ENCODE measurements at regions not wholly inside any gene's neighbourhood (a gene's known extent, or its start where the extent isn't known, plus 50 kb on each side); places are given as distances from the start of the nearest gene placed in this dataset.

DNA sequence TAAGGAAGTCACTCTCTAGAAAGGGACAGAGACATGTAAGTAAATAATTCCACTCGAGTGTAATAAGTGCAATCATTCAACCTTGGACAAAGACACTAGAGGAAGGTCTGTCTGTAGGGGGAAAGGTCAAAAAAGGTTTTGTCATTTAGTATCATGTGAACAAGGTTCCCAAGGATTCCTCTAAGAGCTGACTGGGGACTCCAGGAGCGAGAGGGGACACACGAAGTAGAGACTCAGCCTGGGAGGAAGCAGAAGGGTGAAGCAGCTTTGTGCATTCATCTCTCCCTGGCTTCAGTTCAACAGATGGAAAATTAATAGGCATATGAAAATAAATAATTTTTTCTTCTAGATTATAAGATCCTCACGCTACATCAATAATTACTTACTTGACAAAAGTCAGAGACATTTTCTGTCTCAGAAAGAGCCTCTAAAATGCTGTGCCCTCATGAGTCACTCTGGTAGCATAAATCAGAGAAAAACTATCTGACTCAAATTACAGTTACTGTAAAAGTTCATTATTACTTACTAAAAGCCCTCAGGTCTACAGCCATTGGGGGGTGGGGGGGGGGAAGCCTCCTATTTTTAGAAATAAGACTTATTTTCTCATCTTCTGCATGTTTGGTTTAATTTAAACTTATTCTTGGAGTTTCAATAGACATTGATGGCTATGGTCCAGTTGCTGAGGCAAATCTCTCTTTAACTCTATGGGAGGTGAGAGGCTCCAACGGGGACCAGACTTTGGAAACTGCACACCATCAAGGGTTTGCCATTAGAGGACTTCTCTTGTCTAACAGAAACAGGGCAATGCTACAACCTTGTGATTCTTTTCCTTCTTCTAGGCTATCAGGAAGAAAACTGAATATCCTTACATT, 275.1 kb upstream of the KLF14 start:
- CTCF ChIA-PET = interaction anchor here (0.7 to 4.0 kb wide), 6 partner anchors 27 to 134 kb away, joined by 3 to 68 read pairs (median 6); no protein-coding TSS in a partner anchor
- TF ChIP-seq, protein P1, sequence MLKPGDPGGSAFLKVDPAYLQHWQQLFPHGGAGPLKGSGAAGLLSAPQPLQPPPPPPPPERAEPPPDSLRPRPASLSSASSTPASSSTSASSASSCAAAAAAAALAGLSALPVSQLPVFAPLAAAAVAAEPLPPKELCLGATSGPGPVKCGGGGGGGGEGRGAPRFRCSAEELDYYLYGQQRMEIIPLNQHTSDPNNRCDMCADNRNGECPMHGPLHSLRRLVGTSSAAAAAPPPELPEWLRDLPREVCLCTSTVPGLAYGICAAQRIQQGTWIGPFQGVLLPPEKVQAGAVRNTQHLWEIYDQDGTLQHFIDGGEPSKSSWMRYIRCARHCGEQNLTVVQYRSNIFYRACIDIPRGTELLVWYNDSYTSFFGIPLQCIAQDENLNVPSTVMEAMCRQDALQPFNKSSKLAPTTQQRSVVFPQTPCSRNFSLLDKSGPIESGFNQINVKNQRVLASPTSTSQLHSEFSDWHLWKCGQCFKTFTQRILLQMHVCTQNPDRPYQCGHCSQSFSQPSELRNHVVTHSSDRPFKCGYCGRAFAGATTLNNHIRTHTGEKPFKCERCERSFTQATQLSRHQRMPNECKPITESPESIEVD (tag by site-specific recombination; IDR thresholded peaks at IDR 0.05) = peak; percentile 85
- no peak for TF ChIP-seq ZNF175 (tag by site-specific recombination; IDR thresholded peaks at IDR 0.05)
- TF ChIP-seq REPIN1 (tag by site-specific recombination; IDR thresholded peaks at IDR 0.05; ENCODE audit: low read depth) = no peak
- TF ChIP-seq MYNN (tag by site-specific recombination; IDR thresholded peaks at IDR 0.05; ENCODE audit: borderline replicate concordance) = peak; percentile 58; the same call in 1 of the 2 replicates
- TF ChIP-seq ZSCAN23 (tag by site-specific recombination; IDR thresholded peaks at IDR 0.05) = no peak
- TF ChIP-seq, protein P2, sequence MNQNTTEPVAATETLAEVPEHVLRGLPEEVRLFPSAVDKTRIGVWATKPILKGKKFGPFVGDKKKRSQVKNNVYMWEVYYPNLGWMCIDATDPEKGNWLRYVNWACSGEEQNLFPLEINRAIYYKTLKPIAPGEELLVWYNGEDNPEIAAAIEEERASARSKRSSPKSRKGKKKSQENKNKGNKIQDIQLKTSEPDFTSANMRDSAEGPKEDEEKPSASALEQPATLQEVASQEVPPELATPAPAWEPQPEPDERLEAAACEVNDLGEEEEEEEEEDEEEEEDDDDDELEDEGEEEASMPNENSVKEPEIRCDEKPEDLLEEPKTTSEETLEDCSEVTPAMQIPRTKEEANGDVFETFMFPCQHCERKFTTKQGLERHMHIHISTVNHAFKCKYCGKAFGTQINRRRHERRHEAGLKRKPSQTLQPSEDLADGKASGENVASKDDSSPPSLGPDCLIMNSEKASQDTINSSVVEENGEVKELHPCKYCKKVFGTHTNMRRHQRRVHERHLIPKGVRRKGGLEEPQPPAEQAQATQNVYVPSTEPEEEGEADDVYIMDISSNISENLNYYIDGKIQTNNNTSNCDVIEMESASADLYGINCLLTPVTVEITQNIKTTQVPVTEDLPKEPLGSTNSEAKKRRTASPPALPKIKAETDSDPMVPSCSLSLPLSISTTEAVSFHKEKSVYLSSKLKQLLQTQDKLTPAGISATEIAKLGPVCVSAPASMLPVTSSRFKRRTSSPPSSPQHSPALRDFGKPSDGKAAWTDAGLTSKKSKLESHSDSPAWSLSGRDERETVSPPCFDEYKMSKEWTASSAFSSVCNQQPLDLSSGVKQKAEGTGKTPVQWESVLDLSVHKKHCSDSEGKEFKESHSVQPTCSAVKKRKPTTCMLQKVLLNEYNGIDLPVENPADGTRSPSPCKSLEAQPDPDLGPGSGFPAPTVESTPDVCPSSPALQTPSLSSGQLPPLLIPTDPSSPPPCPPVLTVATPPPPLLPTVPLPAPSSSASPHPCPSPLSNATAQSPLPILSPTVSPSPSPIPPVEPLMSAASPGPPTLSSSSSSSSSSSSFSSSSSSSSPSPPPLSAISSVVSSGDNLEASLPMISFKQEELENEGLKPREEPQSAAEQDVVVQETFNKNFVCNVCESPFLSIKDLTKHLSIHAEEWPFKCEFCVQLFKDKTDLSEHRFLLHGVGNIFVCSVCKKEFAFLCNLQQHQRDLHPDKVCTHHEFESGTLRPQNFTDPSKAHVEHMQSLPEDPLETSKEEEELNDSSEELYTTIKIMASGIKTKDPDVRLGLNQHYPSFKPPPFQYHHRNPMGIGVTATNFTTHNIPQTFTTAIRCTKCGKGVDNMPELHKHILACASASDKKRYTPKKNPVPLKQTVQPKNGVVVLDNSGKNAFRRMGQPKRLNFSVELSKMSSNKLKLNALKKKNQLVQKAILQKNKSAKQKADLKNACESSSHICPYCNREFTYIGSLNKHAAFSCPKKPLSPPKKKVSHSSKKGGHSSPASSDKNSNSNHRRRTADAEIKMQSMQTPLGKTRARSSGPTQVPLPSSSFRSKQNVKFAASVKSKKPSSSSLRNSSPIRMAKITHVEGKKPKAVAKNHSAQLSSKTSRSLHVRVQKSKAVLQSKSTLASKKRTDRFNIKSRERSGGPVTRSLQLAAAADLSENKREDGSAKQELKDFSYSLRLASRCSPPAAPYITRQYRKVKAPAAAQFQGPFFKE (tag by site-specific recombination; IDR thresholded peaks at IDR 0.05; ENCODE audit: borderline replicate concordance) = no peak
- TF ChIP-seq ZXDB (tag by site-specific recombination; IDR thresholded peaks at IDR 0.05) = no peak
- no peak for TF ChIP-seq ZNF654 (tag by site-specific recombination; IDR thresholded peaks at IDR 0.05; ENCODE audit: low read depth)
- TF ChIP-seq ZNF645 (tag by site-specific recombination; IDR thresholded peaks at IDR 0.05) = no peak
- H3K4me3 ChIP-seq (ENCODE audit: low read depth, low read length) = no peak overlapping the region
- peaks cover 12% of the 10 kb centered on the region for H3K4me1 ChIP-seq (ENCODE audit: control insufficient read depth, insufficient read depth, low read length)
- H3K36me3 ChIP-seq (ENCODE audit: control insufficient read depth in 2 of 2, insufficient read depth in 1 of 2, low read length in 2 of 2) = no peaks in the 10 kb centered on the region
- H3K9me3 ChIP-seq (ENCODE audit: control insufficient read depth, insufficient read depth, low read depth, low read length) = no peaks in the 10 kb centered on the region
- no peak overlapping the region for H3K27ac ChIP-seq (ENCODE audit: extremely low read depth, low read depth, low read length)
- POLR2A ChIA-PET = no interaction called here

DNA sequence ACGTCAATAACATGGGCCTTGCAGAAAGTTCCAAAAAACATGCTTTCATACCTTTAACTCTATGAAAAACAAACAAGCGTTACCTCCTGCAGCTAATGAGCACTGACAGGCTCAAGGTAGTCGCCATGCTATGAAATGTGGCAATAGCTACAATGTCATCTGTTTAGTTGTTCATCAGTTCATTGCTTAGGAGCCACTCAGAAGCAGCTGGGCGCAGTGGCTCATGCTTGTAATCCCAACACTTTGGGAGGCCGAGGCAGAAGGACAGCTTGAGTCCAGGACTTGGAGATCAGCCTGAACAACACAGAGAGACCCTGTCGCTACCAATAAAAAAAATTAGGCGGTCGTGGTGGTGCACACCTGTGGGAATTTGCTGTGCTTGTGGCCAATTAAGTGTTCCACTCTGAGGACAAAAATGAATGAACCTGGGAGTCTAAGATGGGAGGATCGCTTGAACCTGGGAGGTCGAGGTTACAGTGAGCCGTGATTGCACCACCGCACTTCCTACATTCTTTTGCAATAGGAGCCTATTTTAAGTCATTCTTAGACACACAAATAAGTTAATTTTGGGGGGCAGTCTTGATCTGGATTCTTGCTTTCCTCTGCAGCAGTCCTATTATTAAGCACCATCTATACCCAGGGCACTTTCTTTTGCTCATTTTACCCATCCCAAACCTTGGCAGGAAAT, 276.2 kb upstream of the KLF14 start:
- Histone ChIP-seq H3K4me1 (ENCODE audit: control insufficient read depth, insufficient read depth, low read length) (peaks cover 12% of the 10 kb centered on the region), H3K9me3 (ENCODE audit: control insufficient read depth, insufficient read depth, low read depth, low read length) (no peaks in the 10 kb centered on the region), H3K36me3 (ENCODE audit: control insufficient read depth in 2 of 2, insufficient read depth in 1 of 2, low read length in 2 of 2) (no peaks in the 10 kb centered on the region), H3K27ac (ENCODE audit: extremely low read depth, low read depth, low read length) (no peak overlapping the region), H3K4me3 (ENCODE audit: low read depth, low read length) (no peak overlapping the region)
- POLR2A ChIA-PET = no interaction called here
- CTCF ChIA-PET = interaction anchor here (0.7 to 4.0 kb wide), 6 partner anchors 28 to 135 kb away, joined by 3 to 68 read pairs (median 6); no protein-coding TSS in a partner anchor
- TF ChIP-seq, protein P3, sequence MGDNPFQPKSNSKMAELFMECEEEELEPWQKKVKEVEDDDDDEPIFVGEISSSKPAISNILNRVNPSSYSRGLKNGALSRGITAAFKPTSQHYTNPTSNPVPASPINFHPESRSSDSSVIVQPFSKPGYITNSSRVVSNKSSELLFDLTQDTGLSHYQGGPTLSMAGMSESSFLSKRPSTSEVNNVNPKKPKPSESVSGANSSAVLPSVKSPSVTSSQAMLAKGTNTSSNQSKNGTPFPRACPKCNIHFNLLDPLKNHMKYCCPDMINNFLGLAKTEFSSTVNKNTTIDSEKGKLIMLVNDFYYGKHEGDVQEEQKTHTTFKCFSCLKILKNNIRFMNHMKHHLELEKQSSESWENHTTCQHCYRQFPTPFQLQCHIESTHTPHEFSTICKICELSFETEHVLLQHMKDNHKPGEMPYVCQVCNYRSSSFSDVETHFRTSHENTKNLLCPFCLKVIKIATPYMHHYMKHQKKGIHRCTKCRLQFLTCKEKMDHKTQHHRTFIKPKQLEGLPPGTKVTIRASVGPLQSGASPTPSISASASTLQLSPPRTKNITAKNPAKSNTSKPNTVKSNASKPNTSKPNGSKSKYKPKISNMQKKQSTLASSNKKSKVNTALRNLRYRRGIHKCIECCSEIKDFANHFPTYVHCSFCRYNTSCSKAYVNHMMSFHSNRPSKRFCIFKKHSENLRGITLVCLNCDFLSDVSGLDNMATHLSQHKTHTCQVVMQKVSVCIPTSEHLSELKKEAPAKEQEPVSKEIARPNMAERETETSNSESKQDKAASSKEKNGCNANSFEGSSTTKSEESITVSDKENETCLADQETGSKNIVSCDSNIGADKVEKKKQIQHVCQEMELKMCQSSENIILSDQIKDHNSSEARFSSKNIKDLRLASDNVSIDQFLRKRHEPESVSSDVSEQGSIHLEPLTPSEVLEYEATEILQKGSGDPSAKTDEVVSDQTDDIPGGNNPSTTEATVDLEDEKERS (tag by site-specific recombination; IDR thresholded peaks at IDR 0.05) = no peak
- TF ChIP-seq ZNF140 (tag by site-specific recombination; IDR thresholded peaks at IDR 0.05) (no peak), ZBTB11 (tag by site-specific recombination; conservative IDR thresholded peaks at IDR 0.05; ENCODE audit: low read depth) (no peak), ZNF350 (tag by site-specific recombination; IDR thresholded peaks at IDR 0.05) (no peak)
- TF ChIP-seq, protein P4, sequence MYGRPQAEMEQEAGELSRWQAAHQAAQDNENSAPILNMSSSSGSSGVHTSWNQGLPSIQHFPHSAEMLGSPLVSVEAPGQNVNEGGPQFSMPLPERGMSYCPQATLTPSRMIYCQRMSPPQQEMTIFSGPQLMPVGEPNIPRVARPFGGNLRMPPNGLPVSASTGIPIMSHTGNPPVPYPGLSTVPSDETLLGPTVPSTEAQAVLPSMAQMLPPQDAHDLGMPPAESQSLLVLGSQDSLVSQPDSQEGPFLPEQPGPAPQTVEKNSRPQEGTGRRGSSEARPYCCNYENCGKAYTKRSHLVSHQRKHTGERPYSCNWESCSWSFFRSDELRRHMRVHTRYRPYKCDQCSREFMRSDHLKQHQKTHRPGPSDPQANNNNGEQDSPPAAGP (tag by site-specific recombination; IDR thresholded peaks at IDR 0.05) = no peak

Data from HEK293 (cell line).